Fibroblast of lung (primary cell): ENCODE measurements at regions not wholly inside any gene's neighbourhood (a gene's known extent, or its start where the extent isn't known, plus 50 kb on each side); places are given as distances from the start of the nearest gene placed in this dataset.

ENCODE experiments used
- DNase-seq, 2 donors: peaks; one replicate each; pipeline versions ENCODE4 v3.0.0 to v3.0.0-alpha.2; 2010; ENCODE audit warnings: low read depth in 2 of 2
- H2AFZ ChIP-seq: 2 replicates; pipeline ENCODE4 v1.5.1; 2012; ENCODE audit warnings: low read length, control low read depth, inconsistent platforms
- H3K27ac ChIP-seq: 2 replicates; pipeline ENCODE4 v1.5.1; 2011; ENCODE audit warnings: low read length, control low read depth; ENCODE audit not compliant: insufficient read depth
- H3K27me3 ChIP-seq: 2 replicates; pipeline ENCODE4 v1.5.1; 2011; ENCODE audit warnings: mild to moderate bottlenecking, low read length; ENCODE audit not compliant: control insufficient read depth, insufficient read depth
- H3K36me3 ChIP-seq: 2 replicates; pipeline ENCODE4 v1.5.1; 2011; ENCODE audit warnings: low read length; ENCODE audit not compliant: control insufficient read depth, insufficient read depth
- H3K4me1 ChIP-seq: 2 replicates; pipeline ENCODE4 v1.5.1; 2011; ENCODE audit warnings: low read length; ENCODE audit not compliant: control insufficient read depth, insufficient read depth; ENCODE audit errors: extremely low read depth
- H3K4me2 ChIP-seq: 2 replicates; pipeline ENCODE4 v1.5.1; 2011; ENCODE audit warnings: low read length, control low read depth; ENCODE audit not compliant: insufficient read depth; ENCODE audit errors: extremely low read depth
- H3K4me3 ChIP-seq, 4 experiments: fragments of 200-600 bp in 1 of 4; sonication (generic) in 1 of 4; replicated peaks in 1 of 4; 2 replicates each; pipeline ENCODE4 v1.5.1; 2011 to 2016; ENCODE audit warnings: low read length in 4 of 4, low read depth in 3 of 4, mild to moderate bottlenecking in 3 of 4, control low read depth in 2 of 4, inconsistent platforms in 1 of 4, mixed read lengths in 1 of 4; ENCODE audit not compliant: insufficient read depth in 1 of 4; ENCODE audit errors: control extremely low read depth in 1 of 4
- H3K79me2 ChIP-seq: 2 replicates; pipeline ENCODE4 v1.5.1; 2012; ENCODE audit warnings: mild to moderate bottlenecking, low read length, inconsistent platforms; ENCODE audit not compliant: control insufficient read depth, insufficient read depth
- H3K9ac ChIP-seq: 2 replicates; pipeline ENCODE4 v1.5.1; 2011; ENCODE audit warnings: mild to moderate bottlenecking, low read length, control low read depth; ENCODE audit not compliant: insufficient read depth
- H3K9me3 ChIP-seq: 2 replicates; pipeline ENCODE4 v1.5.1; 2012; ENCODE audit warnings: low read depth, low read length; ENCODE audit not compliant: control insufficient read depth, insufficient read depth
- H4K20me1 ChIP-seq: 2 replicates; pipeline ENCODE4 v1.5.1; 2011; ENCODE audit warnings: low read length; ENCODE audit not compliant: control insufficient read depth, insufficient read depth; ENCODE audit errors: extremely low read depth
- CTCF ChIP-seq, 2 donors: IDR thresholded peaks in 1 of 2; conservative IDR thresholded peaks in 1 of 2; 1 replicate in 1 of 2; 2 replicates in 1 of 2; pipeline ENCODE4 v1.5.1; 2011 to 2012; ENCODE audit warnings: low read length in 2 of 2, control low read depth in 1 of 2, inconsistent platforms in 1 of 2, low read depth in 1 of 2, mild to moderate bottlenecking in 1 of 2
- EZH2 ChIP-seq: IDR thresholded peaks from 2 replicates; pipeline ENCODE4 v1.5.1; 2012; ENCODE audit warnings: low read length, control low read depth, mild to moderate bottlenecking; ENCODE audit errors: missing control alignments

GRCh38 chr5:152838241-152838786 is 433.2 kb upstream of the NMUR2 start:
- Histone ChIP-seq H3K4me1 (no peaks in the 10 kb centered on the region), H3K4me3 (no peak overlapping the region), H3K27ac (no peak overlapping the region), H3K4me2 (no peak overlapping the region), H3K9me3 (no peaks in the 10 kb centered on the region), H2AFZ (no peak overlapping the region), H3K27me3 (no peaks in the 10 kb centered on the region), H3K36me3 (no peaks in the 10 kb centered on the region), H4K20me1 (no peaks in the 10 kb centered on the region), H3K79me2 (no peaks in the 10 kb centered on the region), H3K9ac (no peak overlapping the region)
- TF ChIP-seq CTCF (conservative IDR thresholded peaks at IDR 0.05 in 1 of 2, IDR thresholded peaks at IDR 0.05 in 1 of 2; ENCODE audit: low read depth in 1 of 2, low read length in 2 of 2) (no peak), EZH2 (no peak)
- DNase-seq = no peak

GRCh38 chr5:152844713-152845112 is 439.6 kb upstream of the NMUR2 start:
- Histone ChIP-seq H3K4me3 (no peak overlapping the region), H3K9me3 (no peaks in the 10 kb centered on the region), H3K27ac (no peak overlapping the region), H3K4me2 (no peak overlapping the region), H2AFZ (no peak overlapping the region), H3K36me3 (no peaks in the 10 kb centered on the region), H3K4me1 (no peaks in the 10 kb centered on the region), H3K27me3 (no peaks in the 10 kb centered on the region), H3K9ac (no peak overlapping the region), H3K79me2 (no peaks in the 10 kb centered on the region), H4K20me1 (no peaks in the 10 kb centered on the region)
- DNase-seq = no peak
- no peak for TF ChIP-seq EZH2
- no peak for TF ChIP-seq CTCF (conservative IDR thresholded peaks at IDR 0.05 in 1 of 2, IDR thresholded peaks at IDR 0.05 in 1 of 2; ENCODE audit: low read depth in 1 of 2, low read length in 2 of 2)

- H3K4me2 ChIP-seq = no peak overlapping the region
- no peaks in the 10 kb centered on the region for H3K9me3 ChIP-seq
- no peaks in the 10 kb centered on the region for H3K79me2 ChIP-seq
- no peaks in the 10 kb centered on the region for H3K36me3 ChIP-seq
- no peaks in the 10 kb centered on the region for H3K4me1 ChIP-seq
- no peak overlapping the region for H2AFZ ChIP-seq
- H4K20me1 ChIP-seq = no peaks in the 10 kb centered on the region
- no peak overlapping the region for H3K9ac ChIP-seq
- DNase-seq = no peak
- H3K4me3 ChIP-seq = no peak overlapping the region
- no peaks in the 10 kb centered on the region for H3K27me3 ChIP-seq
- TF ChIP-seq CTCF (conservative IDR thresholded peaks at IDR 0.05 in 1 of 2, IDR thresholded peaks at IDR 0.05 in 1 of 2; ENCODE audit: low read depth in 1 of 2, low read length in 2 of 2) = no peak
- no peak for TF ChIP-seq EZH2
- no peak overlapping the region for H3K27ac ChIP-seq
These were observed 448.3 kb upstream of the NMUR2 start for GRCh38 chr5:152853361-152853760.
